H1 (cell line): ENCODE measurements at regions not wholly inside any gene's neighbourhood (a gene's known extent, or its start where the extent isn't known, plus 50 kb on each side); places are given as distances from the start of the nearest gene placed in this dataset.

Source experiments
- CTCF ChIA-PET: fragments of 300-600 bp; sonication (Branson Sonifier 250); formaldehyde crosslinking; loops from one replicate; lab custom pipeline; 2021; ENCODE audit not compliant: partially characterized antibody; lab: Charles Lee
- POLR2A ChIA-PET: fragments of 300-600 bp; sonication (Branson Sonifier 250); formaldehyde crosslinking; loops from one replicate; lab custom pipeline; 2021; ENCODE audit warnings: inconsistent platforms; ENCODE audit not compliant: partially characterized antibody; lab: Charles Lee
- DNase-seq, 2 experiments: peaks; one replicate each; pipeline versions ENCODE4 v3.0.0 to v3.0.0-alpha.2; 2010 to 2022; ENCODE audit warnings: low spot score in 2 of 2, low read depth in 1 of 2, mixed read lengths in 1 of 2
- FAIRE-seq: peaks from 2 replicates; lab custom pipeline; 2011; peaks lifted over from hg19 to GRCh38; lab: Jason Lieb, UNC
- H2AFZ ChIP-seq: 2 replicates; pipeline ENCODE4 v1.8.1; 2012; ENCODE audit warnings: low read length, inconsistent platforms
- H2AK5ac ChIP-seq: 2 replicates; pipeline ENCODE4 v1.6.1; 2013; ENCODE audit warnings: low read depth, low read length
- H2BK120ac ChIP-seq: replicated peaks from 2 replicates; pipeline ENCODE3; 2013; ENCODE audit warnings: low read depth, low read length, inconsistent platforms
- H2BK12ac ChIP-seq: 2 replicates; pipeline ENCODE4 v1.6.1; 2013; ENCODE audit warnings: low read depth, low read length
- H2BK15ac ChIP-seq: 2 replicates; pipeline ENCODE4 v1.6.1; 2013; ENCODE audit warnings: low read length
- H2BK20ac ChIP-seq: 2 replicates; pipeline ENCODE4 v1.6.1; 2013; ENCODE audit warnings: low read length
- H2BK5ac ChIP-seq: 2 replicates; pipeline ENCODE4 v1.6.1; 2013; ENCODE audit warnings: low read depth, low read length
- H3K14ac ChIP-seq: 2 replicates; pipeline ENCODE4 v1.6.1; 2013; ENCODE audit warnings: inconsistent platforms; ENCODE audit not compliant: insufficient read length
- H3K18ac ChIP-seq: 2 replicates; pipeline ENCODE4 v1.6.1; 2013; ENCODE audit warnings: low read length; ENCODE audit errors: extremely low read depth
- H3K23ac ChIP-seq: 2 replicates; pipeline ENCODE4 v1.6.1; 2013; ENCODE audit warnings: inconsistent platforms; ENCODE audit not compliant: insufficient read length
- H3K23me2 ChIP-seq: 2 replicates; pipeline ENCODE4 v1.6.1; 2013; ENCODE audit warnings: low read depth, low read length
- H3K27ac ChIP-seq: 2 replicates; pipeline ENCODE4 v1.6.1; 2011; ENCODE audit warnings: low read depth, low read length, inconsistent platforms
- H3K27me3 ChIP-seq, 4 experiments: replicated peaks in 1 of 4; 1 replicate in 1 of 4; 2 replicates in 3 of 4; pipeline versions ENCODE4 v1.6.1 to v1.8.1; 2011 to 2013; ENCODE audit warnings: low read length in 3 of 4, mild to moderate bottlenecking in 3 of 4, inconsistent platforms in 2 of 4, mixed read lengths in 2 of 4, moderate library complexity in 1 of 4; ENCODE audit not compliant: control insufficient read depth in 3 of 4, insufficient read depth in 3 of 4; ENCODE audit errors: extremely low read depth in 1 of 4
- H3K36me3 ChIP-seq, 4 experiments: 2 replicates each; pipeline versions ENCODE4 v1.6.1 to v1.8.1; 2011 to 2013; ENCODE audit warnings: mild to moderate bottlenecking in 4 of 4, low read length in 3 of 4, moderate library complexity in 2 of 4, control low read depth in 1 of 4, inconsistent platforms in 1 of 4; ENCODE audit not compliant: insufficient read depth in 4 of 4, control insufficient read depth in 2 of 4
- H3K4ac ChIP-seq: replicated peaks from 2 replicates; pipeline ENCODE3; 2013; ENCODE audit warnings: low read length, low read depth, mixed read lengths, inconsistent platforms; ENCODE audit not compliant: insufficient read length
- H3K4me1 ChIP-seq, 4 experiments: replicated peaks in 1 of 4; 1 replicate in 1 of 4; 2 replicates in 3 of 4; pipeline versions ENCODE4 v1.6.1 to v1.8.1; 2011 to 2013; ENCODE audit warnings: low read length in 3 of 4, inconsistent platforms in 2 of 4, mixed read lengths in 1 of 4; ENCODE audit not compliant: insufficient read depth in 4 of 4, control insufficient read depth in 3 of 4
- H3K4me2 ChIP-seq, 2 experiments: 2 replicates each; pipeline versions ENCODE4 v1.6.1 to v1.8.1; 2011 to 2013; ENCODE audit warnings: low read depth in 2 of 2, low read length in 2 of 2, control low read depth in 1 of 2, inconsistent platforms in 1 of 2, mild to moderate bottlenecking in 1 of 2; ENCODE audit not compliant: insufficient read depth in 1 of 2
- H3K4me3 ChIP-seq, 4 experiments: fragments of 200-600, 300-600 bp in 1 of 4; sonication (generic), shearing (Covaris generic), sonication (Bioruptor Twin) in 1 of 4; 2 replicates each; pipeline versions ENCODE4 v1.5.1 to v1.8.1; 2011 to 2016; ENCODE audit warnings: low read length in 4 of 4, low read depth in 3 of 4, control low read depth in 2 of 4, inconsistent platforms in 2 of 4, mild to moderate bottlenecking in 2 of 4, mixed read lengths in 1 of 4, moderate library complexity in 1 of 4; ENCODE audit not compliant: insufficient read depth in 2 of 4; ENCODE audit errors: extremely low read depth in 1 of 4
- H3K56ac ChIP-seq: replicated peaks from 2 replicates; pipeline ENCODE3; 2013; ENCODE audit warnings: low read depth, mild to moderate bottlenecking, mixed read lengths, low read length, inconsistent platforms; ENCODE audit not compliant: insufficient read length
- H3K79me1 ChIP-seq: 2 replicates; pipeline ENCODE4 v1.6.1; 2013; ENCODE audit warnings: low read depth, low read length, control low read depth
- H3K79me2 ChIP-seq, 2 experiments: 2 replicates each; pipeline versions ENCODE4 v1.6.1 to v1.8.1; 2012 to 2013; ENCODE audit warnings: low read length in 2 of 2, mild to moderate bottlenecking in 2 of 2, inconsistent platforms in 1 of 2; ENCODE audit not compliant: insufficient read depth in 2 of 2, control insufficient read depth in 1 of 2
- H3K9ac ChIP-seq, 4 experiments: replicated peaks in 1 of 4; 1 replicate in 1 of 4; 2 replicates in 3 of 4; pipeline versions ENCODE4 v1.6.1 to v1.8.1; 2011 to 2013; ENCODE audit warnings: low read depth in 3 of 4, low read length in 3 of 4, control low read depth in 2 of 4, mild to moderate bottlenecking in 2 of 4, moderate library complexity in 2 of 4, inconsistent platforms in 1 of 4; ENCODE audit errors: extremely low read depth in 1 of 4
- H3K9me3 ChIP-seq, 2 experiments: 2 replicates each; pipeline versions ENCODE4 v1.6.1 to v1.8.1; 2012 to 2013; ENCODE audit warnings: mild to moderate bottlenecking in 2 of 2, moderate library complexity in 2 of 2, control low read depth in 1 of 2, inconsistent platforms in 1 of 2, low read depth in 1 of 2, low read length in 1 of 2, mixed read lengths in 1 of 2; ENCODE audit not compliant: insufficient read depth in 2 of 2
- H4K20me1 ChIP-seq, 2 experiments: replicated peaks in 1 of 2; 2 replicates each; pipeline versions ENCODE3 to v1.8.1; 2011 to 2013; ENCODE audit warnings: inconsistent platforms in 2 of 2, low read length in 2 of 2, mild to moderate bottlenecking in 1 of 2; ENCODE audit not compliant: insufficient read depth in 2 of 2, control insufficient read depth in 1 of 2
- H4K5ac ChIP-seq: 2 replicates; pipeline ENCODE4 v1.6.1; 2013; ENCODE audit warnings: low read length, low read depth, mixed read lengths, inconsistent platforms; ENCODE audit not compliant: insufficient read length
- H4K8ac ChIP-seq: 2 replicates; pipeline ENCODE4 v1.8.0; 2013; ENCODE audit warnings: mild to moderate bottlenecking, moderate library complexity, low read length, inconsistent platforms; ENCODE audit not compliant: insufficient read depth; ENCODE audit errors: extremely low read depth
- H4K91ac ChIP-seq: replicated peaks from 2 replicates; pipeline ENCODE3; 2013; ENCODE audit warnings: low read length, mixed read lengths, inconsistent platforms; ENCODE audit not compliant: insufficient read length
- GTF2F1 ChIP-seq: IDR thresholded peaks from 2 replicates; pipeline ENCODE4 v1.6.1; 2012; ENCODE audit warnings: low read depth, low read length, improper control_type of control experiment, borderline replicate concordance
- HDAC6 ChIP-seq: IDR thresholded peaks from one replicate; pipeline ENCODE4 v1.7.1; 2012; ENCODE audit warnings: low read depth, mild to moderate bottlenecking, inconsistent platforms, low read length, moderate library complexity
- MAFK ChIP-seq: IDR thresholded peaks from 2 replicates; pipeline ENCODE4 v1.6.1; 2012; ENCODE audit warnings: low read depth, mild to moderate bottlenecking, improper control_type of control experiment, low read length
- RNF2 ChIP-seq: fragments of 200-900, 300-1000 bp; sonication (generic); IDR thresholded peaks from 2 replicates; pipeline ENCODE4 v1.7.1; 2016; ENCODE audit warnings: borderline replicate concordance, low read depth, mild to moderate bottlenecking, antibody characterized with exemption, low read length; ENCODE audit not compliant: poor library complexity, severe bottlenecking; ENCODE audit errors: missing control alignments
- SAP30 ChIP-seq: fragments of 300-600 bp; sonication (generic); IDR thresholded peaks from 2 replicates; pipeline ENCODE4 v1.7.1; 2012; ENCODE audit warnings: low read length, moderate library complexity, mild to moderate bottlenecking, inconsistent platforms; ENCODE audit not compliant: insufficient read depth, insufficient replicate concordance
- SP2 ChIP-seq: IDR thresholded peaks from 2 replicates; pipeline ENCODE4 v1.6.1; 2012; ENCODE audit warnings: mild to moderate bottlenecking, low read length, inconsistent platforms
- ZNF274 ChIP-seq: IDR thresholded peaks from 2 replicates; pipeline ENCODE4 v1.7.0; 2012; ENCODE audit warnings: low read length, borderline replicate concordance; ENCODE audit errors: extremely low read depth

- Histone ChIP-seq H2AFZ (no peak overlapping the region), H3K4me3 (no peak overlapping the region), H3K23me2 (no peaks in the 10 kb centered on the region), H3K27me3 (no peaks in the 10 kb centered on the region), H4K8ac (no peak overlapping the region), H3K56ac (no peak overlapping the region), H3K36me3 (no peaks in the 10 kb centered on the region), H3K79me2 (no peaks in the 10 kb centered on the region), H3K23ac (no peak overlapping the region), H4K5ac (no peak overlapping the region), H3K79me1 (no peaks in the 10 kb centered on the region), H3K14ac (no peak overlapping the region), H2AK5ac (no peak overlapping the region), H3K9ac (no peak overlapping the region), H2BK120ac (no peak overlapping the region), H2BK12ac (no peak overlapping the region), H3K18ac (no peak overlapping the region), H3K9me3 (no peaks in the 10 kb centered on the region), H3K4me1 (no peaks in the 10 kb centered on the region), H3K27ac (no peak overlapping the region), H4K20me1 (peaks cover 0 to 1% of the 10 kb centered on the region in 2 experiments), H2BK5ac (no peak overlapping the region), H3K4me2 (no peak overlapping the region), H2BK15ac (no peak overlapping the region), H3K4ac (no peak overlapping the region), H2BK20ac (no peak overlapping the region), H4K91ac (no peak overlapping the region)
- DNase-seq (no peak), FAIRE-seq (no peak)
- POLR2A ChIA-PET = no interaction called here
- TF ChIP-seq HDAC6 = no peak
- TF ChIP-seq SP2 = no peak
- TF ChIP-seq MAFK = no peak
- no peak for TF ChIP-seq SAP30
- TF ChIP-seq RNF2 = no peak
- TF ChIP-seq GTF2F1 = no peak
- no peak for TF ChIP-seq ZNF274
- CTCF ChIA-PET = no interaction called here
Observed at GRCh38 chrY:7807516-7807870, 895.9 kb upstream of the AMELY start.
